SK-N-MC (cell line): ENCODE measurements at regions not wholly inside any gene's neighbourhood (a gene's known extent, or its start where the extent isn't known, plus 50 kb on each side); places are given as distances from the start of the nearest gene placed in this dataset.

Experiments used
- EZH2 ChIP-seq: fragments of 200-600 bp; sonication (generic); IDR thresholded peaks from one replicate; pipeline ENCODE4 v1.6.1; 2017; ENCODE audit warnings: antibody characterized with exemption
- FOXP2 ChIP-seq: optimal IDR thresholded peaks from 2 replicates; pipeline ENCODE3; 2011; ENCODE audit warnings: mild to moderate bottlenecking, moderate library complexity; ENCODE audit not compliant: insufficient read depth; ENCODE audit errors: extremely low read length, control extremely low read depth
- POLR2AphosphoS5 ChIP-seq: IDR thresholded peaks from 2 replicates; pipeline ENCODE4 v1.6.1; 2012; ENCODE audit warnings: mild to moderate bottlenecking, low read depth, low read length, borderline replicate concordance

DNA sequence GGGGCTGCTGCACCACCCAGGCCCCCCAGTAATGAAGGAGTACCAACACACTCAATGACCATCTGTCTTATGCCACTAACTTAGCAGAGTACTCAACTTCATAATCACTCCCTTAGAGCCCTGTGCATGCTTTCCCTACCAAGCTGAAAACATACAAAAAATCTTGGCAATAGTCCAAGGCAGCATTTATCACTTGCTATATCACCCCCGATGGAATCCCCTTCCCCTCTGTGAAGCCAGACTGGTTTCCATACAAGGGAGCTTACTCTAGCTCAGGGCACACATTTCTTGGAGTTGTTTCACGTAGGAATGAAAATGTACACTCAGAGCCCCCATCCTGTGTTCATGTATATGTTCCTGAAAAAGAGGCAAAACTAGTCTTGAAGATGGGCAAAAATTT is 301.3 kb upstream of the TENM4 start:
- TF ChIP-seq POLR2AphosphoS5 (no peak), EZH2 (no peak), FOXP2 (no peak)
